ENCODE measurements at regions not wholly inside any gene's neighbourhood (a gene's known extent, or its start where the extent isn't known, plus 50 kb on each side); places are given as distances from the start of the nearest gene placed in this dataset.
"Not testable (repeated sequence)": the region's sequence is repeated elsewhere in the genome, so short reads cannot be mapped to it uniquely, and the experiment has no call there.

GRCh38 chr7:6991169-6991611 is 165.1 kb upstream of the CCZ1B start:
- not testable (repeated sequence) for TF ChIP-seq CTCF, POLR2AphosphoS5 (IDR thresholded peaks at IDR 0.05)

All from sigmoid colon (tissue), 4 donors.